ENCODE measurements at regions not wholly inside any gene's neighbourhood (a gene's known extent, or its start where the extent isn't known, plus 50 kb on each side); places are given as distances from the start of the nearest gene placed in this dataset.

DNA sequence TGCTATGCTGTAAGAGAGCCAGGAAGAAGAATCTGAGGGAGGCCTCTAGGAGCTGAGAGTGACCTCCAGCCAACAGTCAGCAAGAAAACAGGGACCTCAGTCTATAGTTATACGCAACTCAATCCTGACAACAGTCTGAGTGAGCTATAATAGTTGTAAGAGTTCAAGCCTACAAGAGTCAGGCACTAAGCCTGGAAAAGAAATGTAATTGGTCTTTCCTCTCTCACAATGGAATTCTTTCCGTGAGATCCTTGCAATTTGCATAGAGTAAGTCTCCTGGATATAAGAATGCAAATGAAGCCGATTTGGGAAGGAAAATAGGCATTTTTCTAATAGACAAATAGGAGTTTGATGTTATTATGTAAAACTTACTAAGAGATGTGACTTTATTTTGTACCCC is 1332.6 kb upstream of the CELF4 start:
- ChIA-PET CTCF (no interaction called here), POLR2A (no interaction called here)
- no peaks in the 10 kb centered on the region for H3K4me1 ChIP-seq (ENCODE audit: control insufficient read depth, extremely low read depth, insufficient read depth, low read length)
- no peaks in the 10 kb centered on the region for H3K9me1 ChIP-seq (replicated peaks; ENCODE audit: control insufficient read depth, extremely low read depth, insufficient read depth, low read length)
- H3K4me2 ChIP-seq (ENCODE audit: insufficient read depth, low read length) = no peak overlapping the region
- H3K27me3 ChIP-seq (ENCODE audit: control insufficient read depth in 2 of 2, insufficient read depth in 2 of 2, low read length in 2 of 2) = no peaks in the 10 kb centered on the region
- intact Hi-C loops (cut with micrococcal nuclease) (no loop called here), dilution Hi-C loops (cut with MboI; ENCODE audit: extremely low pct_ligation_motif_present, low sequenced_read_pairs) (no loop called here)
- H4K20me1 ChIP-seq (replicated peaks; ENCODE audit: control insufficient read depth, extremely low read depth, insufficient read depth, low read length) = no peaks in the 10 kb centered on the region
- no peak overlapping the region for H3K4me3 ChIP-seq (replicated peaks in 1 of 3; ENCODE audit: insufficient read depth in 1 of 3, low read depth in 1 of 3, low read length in 3 of 3)
- H3K9me3 ChIP-seq (replicated peaks; ENCODE audit: control insufficient read depth, insufficient read depth, low read length) = peaks cover 2% of the 10 kb centered on the region
- no peak overlapping the region for H3K27ac ChIP-seq (ENCODE audit: insufficient read depth, low read depth, low read length)
- TF ChIP-seq EZH2 (IDR thresholded peaks at IDR 0.05; ENCODE audit: borderline replicate concordance, low read depth, low read length, severe bottlenecking) = no peak
- TF ChIP-seq CTCF (IDR thresholded peaks at IDR 0.05; ENCODE audit: extremely low read depth in 1 of 2, insufficient read depth in 1 of 2, low read depth in 1 of 2, low read length in 2 of 2) = no peak
- no peak for TF ChIP-seq POLR2AphosphoS5 (IDR thresholded peaks at IDR 0.05; ENCODE audit: insufficient read depth, low read depth, low read length)
- TF ChIP-seq, protein P1, sequence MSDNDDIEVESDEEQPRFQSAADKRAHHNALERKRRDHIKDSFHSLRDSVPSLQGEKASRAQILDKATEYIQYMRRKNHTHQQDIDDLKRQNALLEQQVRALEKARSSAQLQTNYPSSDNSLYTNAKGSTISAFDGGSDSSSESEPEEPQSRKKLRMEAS (IDR thresholded peaks at IDR 0.05; ENCODE audit: insufficient read depth, insufficient read length) = no peak
- TF ChIP-seq POLR2A (IDR thresholded peaks at IDR 0.05; ENCODE audit: low read depth, low read length) = no peak
- TF ChIP-seq JUN (IDR thresholded peaks at IDR 0.05; ENCODE audit: borderline replicate concordance, insufficient read depth, insufficient read length, low read depth) = no peak
- TF ChIP-seq MYC (IDR thresholded peaks at IDR 0.05; ENCODE audit: low read depth, low read length) = no peak
- no peak for TF ChIP-seq GATA2 (IDR thresholded peaks at IDR 0.05; ENCODE audit: insufficient read depth, insufficient read length, low read depth, low read length)
- no peak for TF ChIP-seq FOS (IDR thresholded peaks at IDR 0.05; ENCODE audit: borderline replicate concordance, insufficient read depth, low read length)
- H3K36me3 ChIP-seq (ENCODE audit: control insufficient read depth in 2 of 2, extremely low read depth in 1 of 2, insufficient read depth in 2 of 2, low read length in 2 of 2) = no peaks in the 10 kb centered on the region
- no peak overlapping the region for H3K9ac ChIP-seq (replicated peaks; ENCODE audit: extremely low read depth, insufficient read depth, low read length)
- no peaks in the 10 kb centered on the region for H3K79me2 ChIP-seq (ENCODE audit: control insufficient read depth, insufficient read depth, low read length)
- DNase-seq (ENCODE audit: low read depth, low spot score) = no peak
- no peak for FAIRE-seq
- BruUV-seq (replicated peaks) = no TSS peak
- H2AFZ ChIP-seq (ENCODE audit: low read depth, low read length) = no peak overlapping the region

Measured in endothelial cell of umbilical vein (primary cell).